ENCODE measurements at regions not wholly inside any gene's neighbourhood (a gene's known extent, or its start where the extent isn't known, plus 50 kb on each side); places are given as distances from the start of the nearest gene placed in this dataset.

DNA sequence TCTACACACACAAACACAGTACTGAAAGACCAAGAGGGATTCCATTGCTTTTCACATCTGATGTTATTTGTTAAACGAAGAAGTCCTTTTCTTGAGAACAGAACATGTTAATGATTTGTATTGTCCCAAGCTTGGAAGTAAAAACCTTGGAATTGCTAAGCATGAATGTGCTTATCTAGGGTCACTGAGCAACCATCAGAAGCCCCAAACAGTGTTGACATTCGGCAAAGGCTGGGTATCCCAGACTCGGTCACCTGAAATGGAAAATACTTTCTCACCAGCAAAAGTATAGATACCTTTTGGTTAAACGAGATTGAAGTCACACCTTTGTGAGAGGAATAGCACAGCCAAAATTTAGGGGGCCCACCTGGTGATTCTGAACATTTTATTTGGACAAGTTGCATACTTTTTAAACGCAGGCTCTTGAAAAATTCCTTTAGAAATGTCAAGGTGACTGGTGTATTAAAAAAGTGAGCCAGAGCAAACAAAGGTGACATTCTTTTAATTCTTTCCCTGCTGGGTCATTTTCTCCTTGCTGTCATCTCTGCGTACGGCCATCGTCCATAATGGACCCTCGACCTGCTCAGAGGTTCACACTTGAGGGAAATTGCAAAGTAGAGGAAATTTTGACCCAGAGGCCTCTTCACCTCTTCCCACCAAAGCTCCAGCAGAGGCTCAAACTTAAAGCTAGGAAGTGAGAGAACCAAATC, 95.8 kb upstream of the FOXA2 start:
- TF ChIP-seq, protein P1, sequence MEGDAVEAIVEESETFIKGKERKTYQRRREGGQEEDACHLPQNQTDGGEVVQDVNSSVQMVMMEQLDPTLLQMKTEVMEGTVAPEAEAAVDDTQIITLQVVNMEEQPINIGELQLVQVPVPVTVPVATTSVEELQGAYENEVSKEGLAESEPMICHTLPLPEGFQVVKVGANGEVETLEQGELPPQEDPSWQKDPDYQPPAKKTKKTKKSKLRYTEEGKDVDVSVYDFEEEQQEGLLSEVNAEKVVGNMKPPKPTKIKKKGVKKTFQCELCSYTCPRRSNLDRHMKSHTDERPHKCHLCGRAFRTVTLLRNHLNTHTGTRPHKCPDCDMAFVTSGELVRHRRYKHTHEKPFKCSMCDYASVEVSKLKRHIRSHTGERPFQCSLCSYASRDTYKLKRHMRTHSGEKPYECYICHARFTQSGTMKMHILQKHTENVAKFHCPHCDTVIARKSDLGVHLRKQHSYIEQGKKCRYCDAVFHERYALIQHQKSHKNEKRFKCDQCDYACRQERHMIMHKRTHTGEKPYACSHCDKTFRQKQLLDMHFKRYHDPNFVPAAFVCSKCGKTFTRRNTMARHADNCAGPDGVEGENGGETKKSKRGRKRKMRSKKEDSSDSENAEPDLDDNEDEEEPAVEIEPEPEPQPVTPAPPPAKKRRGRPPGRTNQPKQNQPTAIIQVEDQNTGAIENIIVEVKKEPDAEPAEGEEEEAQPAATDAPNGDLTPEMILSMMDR (IDR thresholded peaks at IDR 0.05), result no peak
- DNase-seq (ENCODE audit: extremely low spot score, unreplicated experiment), result no peak
- no peak overlapping the region for H3K4me3 Mint-ChIP-seq (ENCODE audit: unreplicated experiment)
- H3K27me3 Mint-ChIP-seq (ENCODE audit: unreplicated experiment), result peaks cover 73% of the 10 kb centered on the region
- no peak overlapping the region for H3K27ac Mint-ChIP-seq (ENCODE audit: unreplicated experiment)
- H3K9me3 Mint-ChIP-seq (ENCODE audit: unreplicated experiment), result no peaks in the 10 kb centered on the region
- H3K4me1 Mint-ChIP-seq (ENCODE audit: unreplicated experiment), result no peaks in the 10 kb centered on the region
- no peaks in the 10 kb centered on the region for H3K36me3 Mint-ChIP-seq (ENCODE audit: unreplicated experiment)

DNA sequence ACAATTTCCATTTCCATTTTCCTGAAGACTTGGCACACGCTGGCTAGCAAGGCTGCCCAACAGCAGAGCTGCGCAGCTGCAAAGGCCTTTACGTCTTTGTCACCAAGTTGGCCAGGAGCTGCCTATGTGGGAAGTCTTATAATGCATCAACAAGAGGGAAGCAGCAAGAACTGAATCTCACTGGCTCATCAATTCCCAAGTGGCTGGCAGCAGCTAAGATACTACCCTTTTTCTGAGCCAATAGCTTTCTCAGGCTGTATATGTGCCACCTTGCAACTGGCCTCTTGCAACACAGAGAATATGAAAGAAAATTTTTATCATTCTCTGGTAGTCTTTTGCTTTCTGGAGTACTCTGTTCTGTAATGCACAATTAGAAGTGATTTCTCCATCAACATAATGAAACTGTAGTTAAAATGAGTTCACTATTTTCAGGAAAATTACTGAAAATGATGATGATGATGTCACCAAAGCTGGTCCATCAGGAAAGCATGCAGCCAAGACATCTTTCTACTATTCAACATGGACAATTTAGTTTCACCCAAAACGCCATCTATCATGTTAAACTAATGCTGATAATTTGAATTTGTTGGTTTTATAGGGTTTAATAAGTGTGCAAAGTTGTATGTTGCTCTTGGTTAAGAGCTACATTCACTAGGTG, 97.3 kb upstream of the FOXA2 start:
- Mint-ChIP-seq H3K27me3 (ENCODE audit: unreplicated experiment) (peaks cover 60% of the 10 kb centered on the region), H3K4me1 (ENCODE audit: unreplicated experiment) (peaks cover 6% of the 10 kb centered on the region), H3K4me3 (ENCODE audit: unreplicated experiment) (no peak overlapping the region), H3K36me3 (ENCODE audit: unreplicated experiment) (no peaks in the 10 kb centered on the region), H3K9me3 (ENCODE audit: unreplicated experiment) (no peaks in the 10 kb centered on the region), H3K27ac (ENCODE audit: unreplicated experiment) (no peak overlapping the region)
- TF ChIP-seq, protein P1 (IDR thresholded peaks at IDR 0.05), result no peak
- DNase-seq (ENCODE audit: extremely low spot score, unreplicated experiment), result no peak

DNA sequence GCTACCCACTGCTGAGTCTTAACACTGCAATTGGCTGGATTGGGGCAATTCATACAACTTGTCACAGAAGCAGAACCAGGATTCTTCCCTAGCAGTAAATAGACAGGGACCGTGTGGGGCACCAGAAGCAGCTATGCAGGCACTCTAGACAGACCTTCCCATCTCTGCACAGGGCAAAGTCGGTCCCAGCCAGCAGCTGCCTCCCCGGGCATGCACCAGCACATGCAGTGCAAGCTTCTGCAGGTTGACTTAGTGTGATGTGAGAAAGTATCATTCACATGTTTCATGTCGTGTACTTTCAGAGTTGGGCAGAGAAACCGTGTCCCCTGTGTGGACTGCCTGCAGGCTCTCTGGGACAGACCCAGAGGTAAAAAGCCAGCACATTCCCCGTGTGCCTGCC, 98.0 kb upstream of the FOXA2 start:
- Mint-ChIP-seq H3K4me1 (ENCODE audit: unreplicated experiment) (peaks cover 6% of the 10 kb centered on the region), H3K27ac (ENCODE audit: unreplicated experiment) (no peak overlapping the region), H3K36me3 (ENCODE audit: unreplicated experiment) (no peaks in the 10 kb centered on the region), H3K4me3 (ENCODE audit: unreplicated experiment) (no peak overlapping the region), H3K27me3 (ENCODE audit: unreplicated experiment) (peaks cover 55% of the 10 kb centered on the region), H3K9me3 (ENCODE audit: unreplicated experiment) (no peaks in the 10 kb centered on the region)
- DNase-seq (ENCODE audit: extremely low spot score, unreplicated experiment), result no peak
- TF ChIP-seq, protein P1 (IDR thresholded peaks at IDR 0.05), result no peak

DNA sequence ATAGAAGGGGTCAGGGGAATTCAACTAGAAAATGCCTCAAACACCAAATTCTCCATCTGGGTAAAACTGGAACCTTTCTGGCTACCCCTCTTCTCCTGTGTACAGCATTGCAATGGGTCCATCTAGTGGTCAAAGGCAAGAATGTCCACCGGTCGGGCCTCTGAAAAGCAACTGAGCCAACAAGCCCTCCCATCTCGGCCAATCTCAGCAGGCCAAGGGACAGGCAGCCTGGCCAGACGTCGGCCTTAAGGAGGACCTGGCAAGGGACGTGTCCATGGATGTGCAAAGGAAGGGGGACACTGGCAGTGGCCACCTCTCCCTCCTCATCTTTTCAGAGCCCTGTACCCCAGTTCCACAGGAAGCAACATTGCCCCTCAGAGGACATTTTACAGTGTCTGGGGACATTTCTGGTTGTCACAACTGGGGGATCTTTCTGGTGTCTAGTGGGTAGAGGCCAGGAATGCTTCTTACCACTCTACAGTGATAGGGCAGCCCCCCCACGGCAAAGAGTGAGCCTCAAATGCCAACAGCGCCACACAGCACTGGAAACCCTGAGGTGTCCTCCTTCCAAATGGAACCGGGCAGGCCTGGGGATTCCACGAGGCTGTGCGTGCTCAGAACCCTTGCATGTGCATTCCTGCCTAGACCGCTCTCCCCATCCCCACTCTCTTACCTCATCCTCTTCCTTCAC, 99.8 kb upstream of the FOXA2 start:
- peaks cover 42% of the 10 kb centered on the region for H3K27me3 Mint-ChIP-seq (ENCODE audit: unreplicated experiment)
- H3K9me3 Mint-ChIP-seq (ENCODE audit: unreplicated experiment), result no peaks in the 10 kb centered on the region
- H3K4me3 Mint-ChIP-seq (ENCODE audit: unreplicated experiment), result no peak overlapping the region
- no peak for DNase-seq (ENCODE audit: extremely low spot score, unreplicated experiment)
- H3K36me3 Mint-ChIP-seq (ENCODE audit: unreplicated experiment), result no peaks in the 10 kb centered on the region
- H3K27ac Mint-ChIP-seq (ENCODE audit: unreplicated experiment), result no peak overlapping the region
- TF ChIP-seq, protein P1 (IDR thresholded peaks at IDR 0.05), result peak; percentile 90
- H3K4me1 Mint-ChIP-seq (ENCODE audit: unreplicated experiment), result peaks cover 6% of the 10 kb centered on the region
